Panc1 (cell line): ENCODE measurements at regions not wholly inside any gene's neighbourhood (a gene's known extent, or its start where the extent isn't known, plus 50 kb on each side); places are given as distances from the start of the nearest gene placed in this dataset.

Experiments
- ATAC-seq: fragments of 200-7000 bp; cut with Tn5 transposase; 2 replicates; pipeline ENCODE4 v1.9.1; 2020; ENCODE audit warnings: mild to moderate bottlenecking, moderate library complexity
- BruUV-seq: library from RNA; stranded (reverse); fragments of 400-500 nt; replicated peaks from 2 replicates; lab custom pipeline; 2021; lab: Mats Ljungman, UMichigan
- CTCF ChIA-PET: fragments of 300-600 bp; sonication (Branson Sonifier 250); formaldehyde crosslinking; loops from one replicate; lab custom pipeline; 2022; ENCODE audit warnings: antibody characterized with exemption; lab: Charles Lee
- POLR2A ChIA-PET: fragments of 300-600 bp; sonication (Branson Sonifier 250); formaldehyde crosslinking; loops from one replicate; lab custom pipeline; 2022; ENCODE audit warnings: antibody characterized with exemption; lab: Charles Lee
- DNase-seq: peaks from one replicate; pipeline ENCODE4 v3.0.0-alpha.2; 2010; ENCODE audit warnings: low read depth, low spot score
- H3K27ac ChIP-seq: 2 replicates; pipeline ENCODE4 v1.5.1; 2011; ENCODE audit warnings: mild to moderate bottlenecking, low read length, inconsistent platforms
- H3K27me3 ChIP-seq: fragments of 200-500 bp; sonication (Bioruptor generic); 2 replicates; pipeline ENCODE4 v1.6.0; 2014; ENCODE audit warnings: low read length, inconsistent platforms; ENCODE audit not compliant: control insufficient read depth, insufficient read depth
- H3K36me3 ChIP-seq: fragments of 200-500 bp; sonication (Bioruptor generic); 2 replicates; pipeline ENCODE4 v1.5.1; 2014; ENCODE audit warnings: inconsistent platforms, mild to moderate bottlenecking, low read length, moderate library complexity; ENCODE audit not compliant: control insufficient read depth, insufficient read depth
- H3K4me1 ChIP-seq: 2 replicates; pipeline ENCODE4 v1.5.1; 2011; ENCODE audit warnings: inconsistent platforms, mild to moderate bottlenecking, low read length, moderate library complexity; ENCODE audit not compliant: control insufficient read depth, insufficient read depth
- H3K4me3 ChIP-seq, 2 experiments: 2 replicates each; pipeline ENCODE4 v1.5.1; 2011 to 2012; ENCODE audit warnings: low read depth in 2 of 2, low read length in 2 of 2, mild to moderate bottlenecking in 2 of 2, inconsistent platforms in 1 of 2, moderate library complexity in 1 of 2
- H3K9me3 ChIP-seq: fragments of 200-500 bp; sonication (Bioruptor generic); 2 replicates; pipeline ENCODE4 v1.5.1; 2014; ENCODE audit warnings: low read depth, mild to moderate bottlenecking, inconsistent platforms, low read length, moderate library complexity; ENCODE audit not compliant: control insufficient read depth, insufficient read depth
- CTCF ChIP-seq: fragments of 450-650 bp; IDR thresholded peaks from 2 replicates; pipeline ENCODE4 v1.5.1; 2017; ENCODE audit warnings: mild to moderate bottlenecking
- POLR2AphosphoS5 ChIP-seq: IDR thresholded peaks from 2 replicates; pipeline ENCODE4 v1.6.1; 2012; ENCODE audit warnings: mild to moderate bottlenecking, low read depth, low read length, moderate library complexity
- SIN3A ChIP-seq: IDR thresholded peaks from 2 replicates; pipeline ENCODE4 v1.6.1; 2012; ENCODE audit warnings: low read depth, mild to moderate bottlenecking, low read length, moderate library complexity, borderline replicate concordance; ENCODE audit not compliant: insufficient read depth
- TCF7L2 ChIP-seq: IDR thresholded peaks from 2 replicates; pipeline ENCODE4 v1.6.1; 2011; ENCODE audit warnings: mild to moderate bottlenecking, low read depth, low read length, inconsistent platforms
- in situ Hi-C: cut with HindIII; loops from 2 replicates; pipeline ENCODE4 v1.10.0; 2016; ENCODE audit warnings: low sequenced_read_pairs, low pct_unique_long_range_greater_than_20kb
- intact Hi-C: fragments of 100-400 bp; cut with micrococcal nuclease; formaldehyde crosslinking; loops from one replicate; pipeline ENCODE4 v1.10.0; 2022; ENCODE audit not compliant: unreplicated experiment
- TF ChIP-seq, protein P1 (sequence below), 2 experiments: IDR thresholded peaks; 2 replicates each; pipeline ENCODE4 v1.6.1; 2011 to 2012; ENCODE audit warnings: low read depth in 2 of 2, control low read depth in 1 of 2, low read length in 1 of 2, mild to moderate bottlenecking in 1 of 2, moderate library complexity in 1 of 2; ENCODE audit not compliant: insufficient read depth in 1 of 2

DNA sequence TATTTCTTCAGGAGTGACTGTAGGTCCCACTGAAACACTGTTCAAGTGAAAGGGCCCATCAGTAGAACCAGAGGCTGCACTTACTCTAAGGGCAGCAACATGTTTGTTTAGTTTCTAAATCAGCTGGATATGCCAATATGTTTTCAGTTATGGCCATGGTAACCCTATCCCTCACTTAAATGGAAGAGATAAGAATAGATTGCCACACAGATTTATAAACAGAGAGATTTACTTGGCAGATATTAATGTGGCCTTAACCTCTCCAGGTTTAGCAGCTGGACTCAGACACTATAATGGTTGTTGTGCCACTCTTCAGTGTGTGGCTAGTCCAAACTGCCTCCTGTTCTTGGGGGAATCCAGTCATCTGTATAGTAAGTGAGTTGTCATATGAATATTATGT lies 354.1 kb downstream of the TEX13C start:
- TF ChIP-seq POLR2AphosphoS5 = no peak
- no peak for TF ChIP-seq SIN3A
- TF ChIP-seq, protein P1, sequence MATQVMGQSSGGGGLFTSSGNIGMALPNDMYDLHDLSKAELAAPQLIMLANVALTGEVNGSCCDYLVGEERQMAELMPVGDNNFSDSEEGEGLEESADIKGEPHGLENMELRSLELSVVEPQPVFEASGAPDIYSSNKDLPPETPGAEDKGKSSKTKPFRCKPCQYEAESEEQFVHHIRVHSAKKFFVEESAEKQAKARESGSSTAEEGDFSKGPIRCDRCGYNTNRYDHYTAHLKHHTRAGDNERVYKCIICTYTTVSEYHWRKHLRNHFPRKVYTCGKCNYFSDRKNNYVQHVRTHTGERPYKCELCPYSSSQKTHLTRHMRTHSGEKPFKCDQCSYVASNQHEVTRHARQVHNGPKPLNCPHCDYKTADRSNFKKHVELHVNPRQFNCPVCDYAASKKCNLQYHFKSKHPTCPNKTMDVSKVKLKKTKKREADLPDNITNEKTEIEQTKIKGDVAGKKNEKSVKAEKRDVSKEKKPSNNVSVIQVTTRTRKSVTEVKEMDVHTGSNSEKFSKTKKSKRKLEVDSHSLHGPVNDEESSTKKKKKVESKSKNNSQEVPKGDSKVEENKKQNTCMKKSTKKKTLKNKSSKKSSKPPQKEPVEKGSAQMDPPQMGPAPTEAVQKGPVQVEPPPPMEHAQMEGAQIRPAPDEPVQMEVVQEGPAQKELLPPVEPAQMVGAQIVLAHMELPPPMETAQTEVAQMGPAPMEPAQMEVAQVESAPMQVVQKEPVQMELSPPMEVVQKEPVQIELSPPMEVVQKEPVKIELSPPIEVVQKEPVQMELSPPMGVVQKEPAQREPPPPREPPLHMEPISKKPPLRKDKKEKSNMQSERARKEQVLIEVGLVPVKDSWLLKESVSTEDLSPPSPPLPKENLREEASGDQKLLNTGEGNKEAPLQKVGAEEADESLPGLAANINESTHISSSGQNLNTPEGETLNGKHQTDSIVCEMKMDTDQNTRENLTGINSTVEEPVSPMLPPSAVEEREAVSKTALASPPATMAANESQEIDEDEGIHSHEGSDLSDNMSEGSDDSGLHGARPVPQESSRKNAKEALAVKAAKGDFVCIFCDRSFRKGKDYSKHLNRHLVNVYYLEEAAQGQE (IDR thresholded peaks at IDR 0.05; ENCODE audit: insufficient read depth in 1 of 2, low read depth in 2 of 2, low read length in 1 of 2) = no peak
- TF ChIP-seq TCF7L2 = no peak
- TF ChIP-seq CTCF = no peak
- Histone ChIP-seq H3K9me3 (no peaks in the 10 kb centered on the region), H3K4me3 (no peak overlapping the region), H3K27me3 (no peaks in the 10 kb centered on the region), H3K36me3 (no peaks in the 10 kb centered on the region), H3K27ac (no peak overlapping the region), H3K4me1 (no peaks in the 10 kb centered on the region)
- in situ Hi-C loops = no loop called here
- intact Hi-C loops = no loop called here
- no TSS peak for BruUV-seq
- POLR2A ChIA-PET = no interaction called here
- DNase-seq (no peak), ATAC-seq (no peak)
- CTCF ChIA-PET = no interaction called here

DNA sequence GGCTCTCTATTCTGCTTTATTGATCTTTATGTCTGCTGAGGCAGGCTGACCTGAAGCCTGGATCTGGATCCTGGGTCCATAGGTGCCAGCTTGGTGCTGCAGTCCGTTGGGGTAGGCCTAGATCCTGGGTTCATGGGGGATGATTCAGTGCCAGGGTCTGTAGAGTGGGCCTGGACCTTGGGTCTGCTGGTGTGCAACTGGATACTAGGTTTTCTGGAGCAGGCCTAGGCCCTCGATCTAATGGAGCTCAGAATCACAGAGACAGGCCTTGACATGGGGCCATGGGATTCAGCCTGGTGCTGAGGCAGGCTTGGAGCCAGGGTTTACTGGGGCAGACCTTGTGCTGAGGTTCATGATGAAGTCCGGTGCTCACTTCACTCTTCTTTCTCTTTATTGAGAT lies 358.6 kb downstream of the TEX13C start:
- Histone ChIP-seq H3K9me3 (no peaks in the 10 kb centered on the region), H3K4me3 (no peak overlapping the region), H3K27ac (no peak overlapping the region), H3K4me1 (no peaks in the 10 kb centered on the region), H3K36me3 (no peaks in the 10 kb centered on the region), H3K27me3 (no peaks in the 10 kb centered on the region)
- no peak for ATAC-seq
- intact Hi-C loops = no loop called here
- ChIA-PET POLR2A (no interaction called here), CTCF (no interaction called here)
- in situ Hi-C loops = no loop called here
- TF ChIP-seq SIN3A (no peak), POLR2AphosphoS5 (no peak), TCF7L2 (no peak), CTCF (no peak)
- TF ChIP-seq, protein P1 (IDR thresholded peaks at IDR 0.05; ENCODE audit: insufficient read depth in 1 of 2, low read depth in 2 of 2, low read length in 1 of 2) = no peak
- BruUV-seq = no TSS peak
- DNase-seq = no peak
